ENCODE measurements at regions not wholly inside any gene's neighbourhood (a gene's known extent, or its start where the extent isn't known, plus 50 kb on each side); places are given as distances from the start of the nearest gene placed in this dataset.

DNA sequence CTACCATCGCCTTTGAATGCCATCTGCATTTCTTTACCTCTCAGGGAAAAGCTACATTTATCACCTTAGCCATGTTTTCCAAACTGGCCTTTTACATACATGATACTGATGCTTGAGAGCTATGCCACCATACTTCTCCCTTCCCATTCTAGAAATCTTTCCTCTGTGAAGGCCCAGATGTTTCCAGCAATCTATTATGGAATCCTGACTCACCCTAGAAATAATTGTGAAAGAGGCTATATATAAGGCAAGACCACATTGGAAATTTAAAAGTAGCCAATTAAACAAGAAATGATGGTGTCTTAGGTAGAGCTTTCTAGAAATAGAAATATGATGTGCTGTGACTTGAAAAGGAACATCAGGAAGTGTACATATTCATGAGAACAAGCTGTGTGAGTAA is 389.7 kb downstream of the INHBA start:
- in situ Hi-C loops (cut with MboI; ENCODE audit: low sequenced_read_pairs): no loop called here

DNA sequence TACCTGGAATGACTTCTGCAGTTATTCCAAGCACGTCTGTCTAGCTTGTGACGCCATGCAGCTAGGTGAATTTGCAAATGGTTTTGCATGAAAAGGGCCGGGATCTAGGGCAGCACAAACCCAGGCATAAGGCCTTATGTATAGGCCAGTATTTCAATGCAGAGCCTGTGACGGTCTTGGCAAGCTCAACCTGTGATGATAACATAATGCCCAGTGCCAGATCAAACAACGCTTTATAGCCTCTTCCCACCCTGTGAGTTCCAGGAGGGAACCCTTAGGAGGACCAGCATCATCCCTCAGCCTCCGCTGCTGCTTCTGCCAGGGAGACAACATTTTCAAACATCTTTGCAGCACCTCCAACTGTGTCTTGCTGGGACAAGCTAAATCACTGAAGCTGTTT is 390.7 kb downstream of the INHBA start:
- in situ Hi-C loops (cut with MboI; ENCODE audit: low sequenced_read_pairs): no loop called here

DNA sequence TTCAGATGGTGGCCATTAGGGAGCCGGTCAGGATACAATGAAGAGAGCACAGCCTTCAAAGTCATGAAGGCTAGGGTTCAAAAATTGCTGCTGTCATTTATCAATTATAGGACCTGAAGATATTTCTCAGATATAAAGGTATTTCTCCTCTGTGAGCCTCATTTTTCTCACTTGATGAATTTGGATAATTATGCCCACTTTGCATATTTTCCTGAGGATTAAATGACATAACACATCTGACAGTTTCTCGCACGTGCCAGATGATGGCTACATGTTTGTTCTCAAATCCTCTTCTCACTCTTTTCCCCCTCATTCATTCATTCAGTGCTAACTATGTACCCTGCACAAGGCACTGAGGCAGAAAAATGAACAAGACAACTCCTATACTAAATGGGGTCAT is 391.6 kb downstream of the INHBA start:
- in situ Hi-C loops (cut with MboI; ENCODE audit: low sequenced_read_pairs): no loop called here

DNA sequence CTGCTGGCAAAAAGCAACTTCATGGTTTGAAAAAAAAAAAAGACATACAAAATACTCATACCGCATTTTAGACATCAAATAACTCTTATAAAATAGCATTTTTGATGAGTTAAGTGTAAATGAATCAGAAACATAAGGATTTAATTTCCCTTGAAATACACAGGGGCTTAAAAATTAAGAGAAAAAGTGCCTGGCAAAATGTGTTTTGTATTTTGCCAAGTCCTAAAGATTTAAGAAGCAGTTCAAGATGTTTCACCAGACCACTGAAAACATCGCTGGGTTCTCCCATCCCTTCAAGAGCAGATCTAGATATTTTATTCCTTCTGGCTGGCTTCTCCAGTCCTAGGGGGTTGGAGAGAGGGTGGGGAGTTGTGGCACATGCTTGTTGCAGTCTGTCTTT is 396.4 kb downstream of the INHBA start:
- in situ Hi-C loops (cut with MboI; ENCODE audit: low sequenced_read_pairs): no loop called here

DNA sequence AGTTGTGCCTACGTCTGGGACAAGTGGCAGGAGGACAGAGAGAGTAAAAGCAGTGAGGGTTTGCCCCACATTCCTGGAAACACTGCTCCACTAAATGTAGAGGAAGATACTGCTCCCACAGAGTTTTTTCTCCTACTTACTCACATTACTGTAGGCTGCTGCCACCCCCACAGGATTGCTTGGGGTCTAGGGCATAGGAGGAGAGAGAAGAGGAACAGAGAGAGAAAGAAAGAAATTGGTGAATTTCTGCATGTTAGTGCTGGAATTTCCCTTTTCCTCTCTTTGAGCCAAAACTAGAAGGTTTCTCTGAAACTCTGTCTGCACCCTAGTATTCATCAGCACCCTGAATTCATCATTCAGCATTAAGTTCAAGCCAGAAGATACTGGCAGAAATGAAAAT is 397.9 kb downstream of the INHBA start:
- in situ Hi-C loops (cut with MboI; ENCODE audit: low sequenced_read_pairs): no loop called here

DNA sequence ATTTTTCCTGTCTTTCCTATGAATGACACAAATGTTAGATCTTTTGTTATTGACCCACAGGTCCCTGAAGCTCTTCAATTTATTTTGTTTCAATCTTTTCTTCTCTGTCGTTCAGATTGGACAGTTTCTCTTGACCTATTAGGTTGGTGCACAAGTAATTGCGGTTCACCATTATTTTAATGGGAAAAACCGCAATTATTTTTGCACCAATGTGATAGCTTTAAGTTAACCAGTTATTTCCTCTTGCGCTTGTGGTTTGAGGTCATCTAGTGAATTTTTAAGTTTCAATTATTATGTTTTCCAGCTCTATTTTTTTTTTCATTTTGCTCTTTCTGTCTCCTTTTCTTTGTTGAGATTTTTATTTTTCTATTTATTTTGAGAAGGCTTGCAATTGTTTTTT is 399.2 kb downstream of the INHBA start:
- in situ Hi-C loops (cut with MboI; ENCODE audit: low sequenced_read_pairs): no loop called here

DNA sequence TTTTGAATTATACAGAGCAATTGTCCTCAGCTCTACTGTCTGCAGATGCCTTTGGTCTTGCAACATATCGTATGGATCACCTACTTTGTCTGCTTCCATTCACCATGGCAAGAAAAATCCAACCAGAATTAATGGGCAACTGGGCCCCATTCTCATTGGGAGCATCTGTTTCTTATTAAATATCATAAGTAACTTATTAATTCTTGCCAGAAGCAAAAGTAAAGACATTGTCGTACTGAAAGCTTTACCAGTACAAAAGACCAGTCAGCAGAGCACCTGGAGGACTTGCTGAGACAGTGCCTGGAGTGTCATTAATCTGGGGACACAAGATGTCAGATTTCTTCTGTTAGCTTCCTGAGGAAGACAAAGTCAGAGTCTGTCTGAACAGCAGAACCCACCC is 404.5 kb downstream of the INHBA start:
- in situ Hi-C loops (cut with MboI; ENCODE audit: low sequenced_read_pairs): no loop called here

DNA sequence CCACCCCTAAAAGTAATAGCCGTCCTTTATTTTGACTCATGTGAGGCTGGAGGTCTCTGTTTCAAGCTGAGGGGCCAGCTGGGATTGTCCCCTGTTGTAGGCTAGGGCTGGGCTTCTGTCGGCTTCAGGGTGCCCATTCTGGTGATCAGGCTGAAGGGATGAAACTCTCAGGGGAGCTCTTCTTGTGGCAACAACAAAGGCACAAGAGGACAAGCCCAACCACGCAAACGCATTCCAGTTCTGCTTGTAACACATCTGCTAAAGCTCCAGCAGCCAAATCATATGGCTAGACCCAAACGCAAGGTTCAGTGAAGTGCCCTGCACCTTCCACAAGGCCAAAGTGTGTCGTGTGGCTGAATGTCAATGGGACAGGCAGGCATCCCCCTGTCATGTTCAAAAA is 405.7 kb downstream of the INHBA start:
- in situ Hi-C loops (cut with MboI; ENCODE audit: low sequenced_read_pairs): no loop called here

DNA sequence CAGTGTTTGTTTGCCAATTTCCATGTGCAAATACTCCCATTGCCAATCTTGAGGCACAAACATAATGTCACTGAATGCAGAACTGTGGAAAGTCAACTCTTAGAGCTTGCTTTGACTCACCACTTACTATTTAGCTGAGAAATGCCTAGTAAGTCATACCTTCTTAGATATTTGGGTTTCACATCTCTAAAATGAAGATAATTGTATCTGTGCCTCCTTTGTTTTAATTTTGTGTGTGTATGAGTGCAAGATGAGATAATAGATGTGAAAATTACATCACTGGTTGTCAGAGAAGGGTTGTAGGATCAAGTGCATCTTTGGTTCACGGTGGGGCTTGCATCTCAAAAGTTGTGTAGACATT is 407.5 kb downstream of the INHBA start:
- in situ Hi-C loops (cut with MboI; ENCODE audit: low sequenced_read_pairs): no loop called here

DNA sequence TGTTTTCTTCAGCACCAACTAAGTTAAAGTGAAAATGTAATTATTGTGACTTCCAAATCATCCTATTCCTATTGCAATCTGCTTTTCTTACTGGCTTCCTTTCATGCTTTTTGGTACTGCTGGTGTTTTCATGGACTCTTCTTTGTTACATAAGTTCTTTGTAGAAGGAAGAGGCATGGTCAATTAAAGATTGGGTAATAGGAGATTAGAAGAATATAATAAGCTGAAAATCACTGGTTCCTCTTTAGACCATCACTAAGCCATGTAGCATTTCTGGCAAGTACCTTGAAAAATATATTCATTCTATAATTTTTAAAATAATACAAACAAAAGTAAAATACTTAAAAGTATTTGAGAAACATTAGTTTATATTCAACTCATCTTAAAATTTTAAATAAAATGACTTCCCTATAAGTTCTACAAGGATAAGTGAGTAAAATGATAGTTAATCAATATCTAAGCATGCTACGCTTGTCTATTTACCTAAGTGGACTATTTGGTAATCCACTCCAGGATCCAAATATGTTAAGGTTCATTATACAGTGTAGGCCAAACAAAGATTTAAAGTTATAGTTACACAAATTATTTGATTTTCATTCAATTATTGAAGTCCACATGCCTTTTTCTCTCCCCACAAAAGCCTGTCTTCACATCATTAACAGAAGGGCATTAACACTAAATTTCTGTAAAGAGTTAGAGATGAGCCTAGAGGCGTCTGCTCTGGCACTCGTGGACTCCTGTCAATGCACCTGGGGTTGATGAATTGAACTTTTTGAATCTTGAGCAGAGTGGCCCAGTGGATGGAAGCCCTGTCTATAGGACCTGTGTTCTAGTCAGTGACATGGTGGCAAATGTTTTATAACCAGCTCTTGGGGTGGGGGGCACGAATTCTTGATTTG is 408.1 kb downstream of the INHBA start:
- in situ Hi-C loops (cut with MboI; ENCODE audit: low sequenced_read_pairs): no loop called here

DNA sequence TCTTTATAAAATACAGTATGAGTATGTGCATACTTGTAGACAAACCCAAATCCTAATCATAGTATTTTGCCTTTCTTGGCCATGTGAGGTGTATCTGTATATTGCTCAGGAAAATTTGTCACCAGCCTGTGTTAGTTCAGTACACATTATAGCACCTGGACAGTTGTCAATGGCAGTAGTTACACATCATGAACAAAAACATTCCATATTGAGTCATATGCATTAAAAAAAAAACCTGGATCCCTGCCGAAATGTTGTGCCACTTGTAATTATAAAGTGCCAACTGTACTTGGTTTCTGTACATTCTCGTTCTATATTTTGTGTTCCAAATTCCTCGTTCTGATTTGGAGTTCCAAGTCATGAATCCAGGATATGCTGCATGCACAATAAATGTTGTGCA is 410.4 kb downstream of the INHBA start:
- in situ Hi-C loops (cut with MboI; ENCODE audit: low sequenced_read_pairs): no loop called here

DNA sequence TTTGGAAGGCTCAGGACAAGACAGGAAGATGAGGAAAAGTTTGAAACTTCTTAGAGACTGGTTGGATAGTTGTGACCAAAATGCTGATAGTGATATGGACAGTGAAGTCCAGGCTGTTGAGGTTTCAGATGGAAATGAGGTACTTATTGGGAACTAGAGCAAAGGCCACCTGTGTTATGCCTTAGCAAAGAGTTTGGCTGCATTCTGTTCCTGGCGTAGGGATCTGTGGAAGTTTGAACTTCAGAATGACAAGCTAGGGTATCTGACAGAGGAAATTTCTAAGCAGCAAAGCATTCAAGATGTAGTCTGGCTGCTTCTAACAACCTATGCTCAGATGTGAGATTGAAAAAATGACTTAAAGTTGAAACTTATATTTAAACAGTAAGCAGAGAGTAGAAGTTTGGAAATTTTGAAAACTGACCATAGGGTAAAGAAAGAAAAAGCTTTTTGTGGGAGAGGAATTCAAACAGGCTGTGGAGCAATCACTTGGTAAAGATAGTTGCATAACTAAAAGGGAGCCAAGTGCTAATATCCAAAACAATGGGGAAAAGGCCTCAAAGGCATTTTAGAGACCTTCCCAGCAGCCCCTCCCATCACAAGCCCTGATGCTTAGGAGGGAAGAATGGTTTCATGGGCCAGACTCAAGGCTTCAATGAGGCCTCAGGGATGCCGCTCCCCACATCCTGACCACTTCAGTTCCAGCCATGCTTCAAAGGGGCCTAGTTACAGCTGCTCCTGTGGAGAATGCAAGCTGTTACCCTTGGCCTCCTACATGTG is 415.1 kb downstream of the INHBA start:
- in situ Hi-C loops (cut with MboI; ENCODE audit: low sequenced_read_pairs): no loop called here

DNA sequence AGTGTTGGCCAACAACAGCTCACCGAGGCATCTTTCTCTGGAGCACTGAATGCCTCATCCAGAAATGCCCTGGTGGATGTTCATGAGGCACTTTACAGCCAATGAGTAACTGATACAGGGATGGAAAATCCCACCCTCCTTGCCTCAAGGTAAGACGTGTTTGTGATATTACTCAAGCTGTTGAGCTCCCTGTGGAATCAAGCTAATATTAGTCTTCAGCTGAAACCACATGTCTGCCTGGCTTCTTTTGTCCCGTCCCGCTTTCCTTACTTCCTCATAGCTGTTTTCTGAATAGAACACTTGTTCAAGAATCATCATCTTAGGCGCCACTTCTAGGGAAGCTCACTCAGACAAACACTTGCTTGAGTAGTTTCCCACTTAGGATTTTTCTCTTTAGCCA is 422.4 kb downstream of the INHBA start:
- in situ Hi-C loops (cut with MboI; ENCODE audit: low sequenced_read_pairs): no loop called here

DNA sequence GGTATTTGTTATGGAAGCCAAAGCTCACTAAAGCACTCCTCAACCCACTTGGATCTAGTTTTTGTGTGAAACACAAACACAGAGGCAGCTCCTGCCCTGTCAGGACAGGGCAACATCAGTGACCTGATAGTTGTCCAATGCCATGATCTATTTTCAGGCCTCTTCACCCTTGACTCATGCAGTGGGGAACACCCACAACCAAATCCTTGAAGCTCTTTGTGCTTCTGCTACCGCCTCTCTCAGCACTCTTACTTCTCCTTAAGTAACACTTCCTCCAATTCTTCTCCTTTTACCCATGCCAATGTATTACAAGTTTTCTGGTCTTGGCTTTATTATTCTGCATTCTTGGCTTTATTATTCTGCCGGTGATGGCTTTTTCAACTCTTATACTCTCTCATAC is 425.3 kb downstream of the INHBA start:
- in situ Hi-C loops (cut with MboI; ENCODE audit: low sequenced_read_pairs): no loop called here

DNA sequence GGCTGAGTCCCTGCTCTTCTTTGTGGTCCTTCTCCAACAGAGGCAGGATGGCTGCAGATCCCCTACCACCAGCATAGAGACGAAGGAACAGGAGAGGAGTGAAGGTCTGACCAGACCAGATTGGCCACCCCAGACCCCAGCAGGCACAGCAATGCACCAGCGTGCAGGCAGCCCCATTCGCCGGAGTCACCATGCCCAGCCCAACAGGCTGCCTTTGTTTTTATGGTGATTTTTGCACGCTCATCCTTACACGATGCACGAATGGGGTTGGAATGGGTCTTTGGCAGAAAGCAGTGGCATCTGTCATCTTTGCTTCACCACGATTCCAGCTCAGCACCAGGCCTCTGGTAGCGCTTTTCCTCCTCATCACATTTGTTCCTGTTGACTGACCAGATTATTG is 427.6 kb downstream of the INHBA start:
- in situ Hi-C loops (cut with MboI; ENCODE audit: low sequenced_read_pairs): no loop called here

DNA sequence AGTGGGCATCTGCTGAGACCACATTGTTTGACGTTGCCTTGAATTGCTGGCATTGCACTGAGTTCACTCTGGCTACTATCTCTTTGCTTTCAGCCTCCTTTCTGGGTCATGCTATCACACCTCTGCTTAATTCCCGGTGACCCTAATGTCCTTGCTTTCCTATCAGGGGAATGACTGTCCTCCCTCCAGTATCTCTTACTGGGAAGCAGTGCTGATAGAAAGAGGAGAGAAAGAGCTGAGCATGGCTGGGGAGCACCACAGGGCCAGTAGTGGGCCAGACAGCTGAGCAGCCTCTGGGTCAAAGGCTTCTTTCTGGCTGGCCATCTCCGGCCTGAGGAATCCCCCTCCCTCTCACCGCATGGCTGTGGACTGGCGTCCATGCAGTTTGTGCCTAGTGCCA is 428.7 kb downstream of the INHBA start:
- in situ Hi-C loops (cut with MboI; ENCODE audit: low sequenced_read_pairs): no loop called here

DNA sequence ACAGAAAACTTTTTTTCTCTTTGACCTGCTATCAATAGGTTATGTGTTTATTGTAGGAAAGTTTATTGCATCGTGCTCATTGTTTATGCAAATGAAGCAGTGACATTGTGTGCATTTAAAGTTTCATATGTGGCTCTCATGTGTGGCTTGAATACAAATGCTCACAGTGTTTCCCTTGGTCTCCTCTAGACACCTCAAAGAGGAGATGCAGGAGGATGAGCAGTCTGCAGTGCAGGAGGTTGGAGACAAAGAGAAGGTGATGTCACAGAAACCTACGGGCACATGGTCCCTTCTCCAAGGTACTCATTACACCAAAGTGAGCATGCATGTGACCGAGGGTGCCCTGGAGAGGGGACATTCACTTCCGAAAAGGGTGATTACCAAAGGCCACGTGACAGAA is 430.2 kb downstream of the INHBA start:
- in situ Hi-C loops (cut with MboI; ENCODE audit: low sequenced_read_pairs): no loop called here

DNA sequence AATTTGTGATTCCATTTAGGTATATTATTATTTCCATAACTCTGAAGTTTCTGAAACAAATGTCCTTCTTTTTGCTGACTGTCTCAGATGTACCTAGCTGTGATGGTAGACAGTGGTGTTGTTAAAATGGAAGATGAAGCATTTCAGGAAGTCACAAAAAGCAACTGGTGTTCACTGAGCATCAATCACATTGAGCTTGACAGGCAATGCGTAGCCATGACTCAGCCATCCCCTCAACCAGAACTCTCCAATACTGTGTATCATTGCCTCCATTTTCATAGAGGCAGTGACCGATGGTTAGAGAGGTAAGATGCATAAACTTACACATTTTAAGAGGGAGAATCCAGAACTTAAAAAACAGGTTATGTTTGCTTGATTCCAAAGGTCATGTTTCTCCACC is 434.0 kb downstream of the INHBA start:
- in situ Hi-C loops (cut with MboI; ENCODE audit: low sequenced_read_pairs): no loop called here

DNA sequence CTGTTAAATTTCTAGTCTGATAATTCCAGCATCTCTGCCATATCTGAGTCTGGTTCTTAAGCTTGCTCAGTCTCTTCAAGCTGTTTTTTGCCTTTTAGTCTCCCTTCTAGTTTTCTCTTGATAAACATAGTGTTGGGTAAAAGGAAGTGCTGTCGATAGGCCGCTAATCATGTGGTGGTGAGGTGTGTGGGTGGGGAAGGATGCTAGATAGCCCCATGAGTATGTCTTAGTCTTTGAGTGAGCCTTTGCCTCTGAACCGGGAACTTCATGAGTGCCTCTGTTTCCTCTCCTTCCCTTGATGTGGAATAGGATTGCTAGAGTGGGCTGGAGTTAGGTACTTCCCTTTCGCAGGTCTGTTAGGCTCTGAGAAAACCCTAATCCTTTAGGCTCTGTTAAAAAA is 441.8 kb downstream of the INHBA start:
- in situ Hi-C loops (cut with MboI; ENCODE audit: low sequenced_read_pairs): no loop called here

DNA sequence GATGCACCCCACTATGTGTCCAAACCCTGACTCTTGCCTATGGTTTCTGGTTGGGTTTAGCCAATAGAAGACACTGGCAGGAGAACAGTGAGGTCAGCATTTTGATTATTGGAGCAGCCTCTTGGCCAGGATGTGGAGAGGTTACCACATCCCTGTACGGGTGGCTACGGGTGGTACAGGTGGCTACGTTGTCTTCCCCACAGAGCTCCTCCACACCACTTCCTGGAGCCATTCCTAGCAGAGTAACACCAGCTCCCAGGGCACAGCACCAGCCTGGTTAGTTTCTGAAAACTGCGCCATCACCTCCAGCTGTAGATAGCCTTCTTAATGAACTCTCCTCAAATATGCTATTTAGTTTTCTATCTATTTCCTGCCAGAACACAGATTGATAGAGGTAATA is 445.2 kb downstream of the INHBA start:
- in situ Hi-C loops (cut with MboI; ENCODE audit: low sequenced_read_pairs): no loop called here

DNA sequence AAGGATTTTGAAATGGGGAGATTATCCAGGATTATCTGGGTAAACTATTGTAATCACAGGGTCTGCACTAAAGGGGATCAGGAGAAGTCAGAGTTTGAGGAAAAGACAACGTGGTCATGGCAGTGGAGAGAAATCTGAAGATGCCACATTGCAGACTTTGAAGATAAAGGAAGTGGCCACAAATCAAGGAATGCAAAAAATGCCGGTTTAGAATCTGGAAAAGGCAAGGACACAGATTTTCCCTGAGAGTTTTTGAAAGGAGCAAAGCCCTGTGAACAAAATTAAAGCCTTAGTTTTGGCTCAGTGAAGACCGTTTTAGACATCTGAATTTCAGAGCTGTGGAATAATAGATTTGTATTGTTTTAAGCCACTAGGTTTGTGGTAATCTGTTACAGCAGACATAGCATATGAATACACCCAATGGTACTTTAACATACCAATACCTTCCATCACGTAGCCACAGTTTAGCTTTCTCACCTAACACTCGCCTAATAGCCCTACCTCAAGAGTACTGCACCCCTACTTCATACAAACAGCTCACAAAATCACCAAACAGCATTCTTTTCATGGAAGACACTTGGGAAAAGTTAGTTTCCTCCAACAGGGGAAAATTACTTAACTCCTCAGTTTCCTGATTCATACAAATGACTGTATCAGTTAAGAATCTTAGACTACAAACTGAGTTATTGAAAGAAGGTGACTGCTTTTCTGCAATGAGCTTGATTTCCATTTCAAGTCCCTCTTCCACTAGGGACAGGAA is 446.5 kb downstream of the INHBA start:
- in situ Hi-C loops (cut with MboI; ENCODE audit: low sequenced_read_pairs): no loop called here

DNA sequence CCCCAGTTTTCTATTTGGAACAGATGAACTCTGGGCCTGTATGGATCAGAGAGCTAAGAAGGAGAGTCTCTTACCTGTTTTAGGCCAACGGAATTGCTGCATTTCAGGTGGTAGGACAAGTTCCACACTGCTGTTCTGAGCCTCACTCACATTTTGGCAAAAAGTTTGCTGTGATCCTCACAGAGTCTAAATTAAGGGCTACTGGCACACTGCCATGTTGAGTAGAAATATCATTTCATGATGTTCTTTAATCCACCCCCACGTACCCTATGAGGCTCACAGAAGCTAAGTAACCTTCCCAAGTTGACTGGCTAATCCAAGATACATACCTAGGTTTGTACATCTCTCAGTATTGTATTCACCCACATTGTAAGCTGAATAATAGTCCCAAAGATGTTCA is 447.2 kb downstream of the INHBA start:
- in situ Hi-C loops (cut with MboI; ENCODE audit: low sequenced_read_pairs): no loop called here

All from HL-60/S4 (cell line).